Dendritic cell treated with granulocyte-macrophage colony-stimulating factor and Interleukin-4, amounts not matched to agents 40 ng/mL and 50 ng/mL, for 4 days (primary cell): ENCODE measurements at regions not wholly inside any gene's neighbourhood (a gene's known extent, or its start where the extent isn't known, plus 50 kb on each side); places are given as distances from the start of the nearest gene placed in this dataset.
"Not testable (repeated sequence)": the region's sequence is repeated elsewhere in the genome, so short reads cannot be mapped to it uniquely, and the experiment has no call there.

Source experiments
- H3K27ac Mint-ChIP-seq: one replicate; pipeline ENCODE4 v1.8.0; 2022; ENCODE audit warnings: mild to moderate bottlenecking, mixed read lengths
- H3K27me3 Mint-ChIP-seq: one replicate; pipeline ENCODE4 v1.8.0; 2022; ENCODE audit warnings: mild to moderate bottlenecking, mixed read lengths
- H3K36me3 Mint-ChIP-seq: one replicate; pipeline ENCODE4 v1.8.0; 2022; ENCODE audit warnings: low read depth, mixed read lengths
- H3K4me1 Mint-ChIP-seq: one replicate; pipeline ENCODE4 v1.8.0; 2022; ENCODE audit warnings: low read depth, mixed read lengths
- H3K4me3 Mint-ChIP-seq: one replicate; pipeline ENCODE4 v1.8.0; 2022; ENCODE audit warnings: mild to moderate bottlenecking, moderate library complexity, mixed read lengths
- H3K9me3 Mint-ChIP-seq: one replicate; pipeline ENCODE4 v1.8.0; 2022; ENCODE audit warnings: mixed read lengths
- intact Hi-C: fragments of 100-400 bp; cut with micrococcal nuclease; formaldehyde crosslinking; loops from one replicate; pipeline ENCODE4 v1.15.0; 2022

DNA sequence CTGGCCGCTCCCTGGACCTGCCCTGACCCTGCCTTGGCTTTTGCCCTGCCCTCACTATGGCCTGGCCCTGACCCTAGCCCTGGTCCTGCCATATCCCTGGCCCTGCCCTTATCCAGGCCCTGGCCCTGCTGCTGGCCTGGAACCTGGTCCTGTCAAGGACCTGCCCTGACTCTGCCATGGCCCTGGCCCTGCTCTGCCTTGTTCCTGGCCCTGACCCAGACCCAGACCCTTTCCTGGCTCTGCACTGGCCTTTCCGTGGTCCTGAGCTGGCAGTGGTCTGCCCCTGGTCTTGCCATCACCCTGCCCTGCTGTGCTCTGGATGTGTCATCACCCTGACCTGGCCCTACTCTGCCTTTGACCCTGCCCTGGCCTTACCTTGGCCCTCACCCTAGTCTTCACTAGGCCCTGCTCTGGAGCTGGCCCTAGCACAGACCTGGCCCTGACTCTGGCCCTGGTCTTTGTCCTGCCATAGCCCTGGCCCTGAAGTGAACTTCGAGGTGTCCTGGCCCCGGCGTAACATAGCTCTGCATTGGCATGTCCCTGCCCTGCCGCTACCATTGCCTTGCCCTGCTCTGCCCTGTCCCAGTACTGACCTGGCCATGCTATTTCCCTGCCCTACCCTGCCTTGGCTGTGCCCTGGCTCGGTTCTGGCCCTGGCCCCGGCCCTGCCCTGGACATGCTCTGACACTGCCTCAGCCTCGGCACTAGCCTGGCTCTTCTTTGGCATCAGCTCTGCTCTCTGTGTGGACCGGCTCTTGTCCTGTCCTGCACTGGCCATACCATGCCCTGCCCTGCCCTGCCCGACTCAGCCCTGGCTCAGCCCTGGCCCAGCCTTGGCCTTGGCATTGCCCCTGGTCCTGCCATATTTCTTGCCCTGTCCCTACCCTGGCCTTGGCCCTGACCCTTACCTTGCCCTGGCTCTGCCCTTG, 239.2 kb downstream of the GOLGA6L6 start:
- H3K27ac Mint-ChIP-seq, H3K4me3 Mint-ChIP-seq, H3K36me3 Mint-ChIP-seq, H3K27me3 Mint-ChIP-seq, intact Hi-C loops, H3K4me1 Mint-ChIP-seq: not testable (repeated sequence)
- H3K9me3 Mint-ChIP-seq: peaks cover 36% of the 10 kb centered on the region

DNA sequence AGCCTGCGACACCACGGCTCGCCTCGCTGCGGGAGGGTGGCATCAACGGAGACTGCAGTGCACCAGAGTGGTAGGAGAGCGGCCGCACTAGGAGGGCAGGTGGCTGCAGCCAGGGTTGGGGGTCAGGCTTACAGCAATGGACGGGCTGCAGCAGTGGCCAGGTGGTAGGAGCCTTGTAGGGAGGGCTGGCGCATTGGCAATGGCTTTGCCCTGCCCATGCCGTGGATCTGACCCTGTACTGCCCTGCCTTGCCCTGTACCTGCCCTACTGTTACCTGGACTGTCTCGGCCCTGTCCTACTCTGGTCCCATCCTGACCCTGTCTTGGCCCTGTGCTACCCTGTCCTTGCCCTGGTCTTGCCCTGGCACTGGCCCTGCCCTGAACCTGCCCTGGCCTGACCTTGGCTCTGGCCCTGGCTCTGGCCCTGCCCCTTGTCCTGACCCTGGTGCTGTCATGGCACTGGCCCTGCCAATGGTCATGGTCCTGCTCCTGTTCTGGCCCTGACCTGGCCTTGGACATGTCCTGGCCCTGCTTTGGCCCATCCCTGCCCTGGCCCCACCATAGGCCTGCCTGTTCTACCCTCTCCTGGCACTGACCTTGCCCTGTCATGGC, 240.0 kb downstream of the GOLGA6L6 start:
- H3K27ac Mint-ChIP-seq, H3K27me3 Mint-ChIP-seq, H3K36me3 Mint-ChIP-seq, H3K4me3 Mint-ChIP-seq, H3K4me1 Mint-ChIP-seq, intact Hi-C loops: not testable (repeated sequence)
- peaks cover 36% of the 10 kb centered on the region for H3K9me3 Mint-ChIP-seq

DNA sequence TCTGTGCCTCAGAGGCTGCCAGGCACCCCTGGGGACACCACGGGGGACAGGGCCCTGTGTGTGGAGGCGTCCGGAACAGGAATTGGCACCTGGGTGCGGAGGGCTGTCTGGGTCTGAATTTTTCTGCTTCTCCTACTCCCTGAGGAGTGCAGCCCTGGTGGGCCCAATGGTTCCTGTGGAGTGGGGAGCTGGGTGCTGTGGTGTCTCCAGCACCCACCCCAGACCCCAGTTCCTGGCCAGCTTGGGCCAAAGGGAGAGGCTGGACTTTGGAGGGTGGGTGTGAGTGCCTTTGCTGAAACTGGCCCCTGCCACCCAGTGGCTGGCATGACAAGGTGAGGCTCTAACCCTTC, 240.6 kb downstream of the GOLGA6L6 start:
- peaks cover 36% of the 10 kb centered on the region for H3K9me3 Mint-ChIP-seq
- H3K4me3 Mint-ChIP-seq, H3K4me1 Mint-ChIP-seq, H3K27me3 Mint-ChIP-seq, intact Hi-C loops, H3K27ac Mint-ChIP-seq, H3K36me3 Mint-ChIP-seq: not testable (repeated sequence)

DNA sequence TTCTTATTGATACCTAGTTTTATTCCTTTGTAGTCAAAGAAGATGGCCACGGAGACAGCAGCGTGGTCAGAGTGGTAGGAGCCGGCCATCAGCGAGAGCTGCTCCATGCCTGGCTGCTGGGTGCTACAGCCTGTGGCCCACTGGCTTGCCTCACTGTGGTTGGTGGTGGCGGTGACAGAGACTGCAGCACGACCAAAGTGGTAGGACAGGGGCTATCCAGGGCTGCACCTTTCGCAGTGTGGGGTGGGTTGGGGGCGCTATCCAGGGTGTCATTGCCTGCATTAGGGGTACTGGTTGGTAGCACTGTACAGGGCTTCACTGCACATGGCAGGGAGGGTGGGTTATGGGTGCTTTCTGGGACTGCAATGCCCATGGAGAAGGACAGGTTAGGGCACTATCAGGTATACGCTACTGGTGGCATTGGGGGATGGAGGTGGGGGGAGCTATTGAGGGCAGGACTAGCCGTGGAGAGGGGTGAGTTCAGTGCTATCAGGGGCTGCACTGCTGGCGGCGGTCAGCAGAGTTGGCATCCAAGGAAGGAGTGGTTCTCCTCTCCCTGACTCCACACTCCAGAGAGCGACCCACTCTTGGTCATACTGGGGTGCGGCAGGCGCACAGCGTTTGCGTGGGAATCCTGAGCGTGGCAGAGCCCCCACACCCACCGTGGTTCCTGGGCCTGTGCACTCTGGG, 241.1 kb downstream of the GOLGA6L6 start:
- H3K36me3 Mint-ChIP-seq, H3K27me3 Mint-ChIP-seq, H3K27ac Mint-ChIP-seq, H3K4me3 Mint-ChIP-seq, H3K4me1 Mint-ChIP-seq, intact Hi-C loops: not testable (repeated sequence)
- H3K9me3 Mint-ChIP-seq: peaks cover 38% of the 10 kb centered on the region

DNA sequence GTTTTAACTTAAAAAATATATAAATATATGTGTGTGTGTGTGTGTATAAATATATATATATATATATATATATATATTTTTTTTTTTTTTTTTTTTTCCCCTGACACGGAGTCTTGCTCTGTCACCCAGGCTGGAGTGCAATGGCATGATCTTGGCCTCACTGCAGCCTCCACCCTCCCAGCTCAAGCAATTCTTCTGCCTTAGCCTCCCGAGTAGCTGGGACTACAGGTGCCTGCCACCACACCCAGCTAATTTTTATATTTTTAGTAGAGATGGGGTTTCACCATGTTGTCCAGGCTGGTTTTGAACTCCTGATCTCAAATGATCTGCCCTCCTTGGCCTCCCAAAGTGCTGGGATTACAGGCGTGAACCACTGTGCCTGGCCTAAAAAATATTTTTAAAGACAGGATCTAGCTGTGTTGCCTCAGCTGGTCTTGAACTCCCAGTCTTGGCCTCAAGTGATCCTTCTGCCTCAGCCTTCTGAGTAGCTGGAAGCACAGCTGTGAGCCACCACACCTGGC, 243.9 kb downstream of the GOLGA6L6 start:
- H3K36me3 Mint-ChIP-seq, intact Hi-C loops, H3K27ac Mint-ChIP-seq, H3K4me1 Mint-ChIP-seq, H3K4me3 Mint-ChIP-seq, H3K27me3 Mint-ChIP-seq: not testable (repeated sequence)
- H3K9me3 Mint-ChIP-seq: peaks cover 25% of the 10 kb centered on the region

DNA sequence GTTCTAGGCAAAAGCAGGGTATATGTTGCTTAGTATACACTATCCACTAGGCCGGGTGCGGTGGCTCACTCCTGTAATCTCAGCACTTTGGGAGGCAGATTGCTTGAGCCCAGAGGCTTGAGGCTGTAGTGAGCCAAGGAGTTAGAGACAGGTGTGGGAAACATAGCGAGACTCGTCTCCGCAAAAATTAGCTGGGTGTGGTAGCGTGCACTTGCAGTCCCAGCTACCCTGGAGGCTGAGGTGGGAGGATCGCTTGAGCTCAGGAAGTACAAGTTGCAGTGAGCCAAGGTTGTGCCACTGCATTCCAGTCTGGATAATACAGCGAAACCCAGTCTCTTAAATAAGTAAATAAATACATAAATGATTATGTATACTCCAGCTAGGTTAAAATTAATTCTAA, 245.3 kb downstream of the GOLGA6L6 start:
- peaks cover 11% of the 10 kb centered on the region for H3K9me3 Mint-ChIP-seq
- intact Hi-C loops: not testable (repeated sequence)

DNA sequence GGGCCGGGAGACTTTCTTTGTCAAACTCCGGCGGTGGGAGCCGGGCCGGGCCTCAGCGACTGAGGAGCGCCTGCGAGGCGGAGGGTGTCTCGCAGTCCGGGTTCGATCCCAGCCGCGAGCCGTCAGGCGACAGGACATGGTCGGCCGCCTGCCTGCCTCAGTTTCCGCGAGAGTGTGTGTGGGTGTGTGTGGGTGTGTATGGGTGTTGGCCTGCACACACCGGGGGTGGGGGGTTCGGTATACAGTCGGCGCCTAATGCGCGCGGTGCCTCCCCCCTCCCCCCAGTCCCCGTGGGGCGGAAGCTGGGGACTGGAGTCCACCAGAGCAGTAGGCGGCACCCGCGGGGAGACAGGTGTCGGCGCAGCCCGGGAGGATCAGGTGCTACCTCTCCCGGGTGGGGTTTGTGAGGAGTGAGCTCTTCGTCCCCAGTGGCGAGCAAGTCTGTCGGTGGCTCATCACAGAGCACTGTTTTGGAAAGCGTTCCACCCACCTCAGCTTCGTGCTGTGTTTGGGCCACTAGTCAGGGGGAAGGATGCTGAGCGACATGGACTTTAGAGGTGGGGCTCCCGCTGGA, 246.3 kb downstream of the GOLGA6L6 start:
- H3K27ac Mint-ChIP-seq: no peak overlapping the region
- H3K27me3 Mint-ChIP-seq: no peaks in the 10 kb centered on the region
- H3K36me3 Mint-ChIP-seq: no peaks in the 10 kb centered on the region
- no peaks in the 10 kb centered on the region for H3K4me1 Mint-ChIP-seq
- H3K4me3 Mint-ChIP-seq: no peak overlapping the region
- peaks cover 7% of the 10 kb centered on the region for H3K9me3 Mint-ChIP-seq
- intact Hi-C loops: no loop called here

More for the DNA sequence above, 245.3 kb downstream of the GOLGA6L6 start:
- not testable (repeated sequence) for H3K36me3 Mint-ChIP-seq, H3K4me1 Mint-ChIP-seq, H3K27ac Mint-ChIP-seq, H3K4me3 Mint-ChIP-seq, H3K27me3 Mint-ChIP-seq

DNA sequence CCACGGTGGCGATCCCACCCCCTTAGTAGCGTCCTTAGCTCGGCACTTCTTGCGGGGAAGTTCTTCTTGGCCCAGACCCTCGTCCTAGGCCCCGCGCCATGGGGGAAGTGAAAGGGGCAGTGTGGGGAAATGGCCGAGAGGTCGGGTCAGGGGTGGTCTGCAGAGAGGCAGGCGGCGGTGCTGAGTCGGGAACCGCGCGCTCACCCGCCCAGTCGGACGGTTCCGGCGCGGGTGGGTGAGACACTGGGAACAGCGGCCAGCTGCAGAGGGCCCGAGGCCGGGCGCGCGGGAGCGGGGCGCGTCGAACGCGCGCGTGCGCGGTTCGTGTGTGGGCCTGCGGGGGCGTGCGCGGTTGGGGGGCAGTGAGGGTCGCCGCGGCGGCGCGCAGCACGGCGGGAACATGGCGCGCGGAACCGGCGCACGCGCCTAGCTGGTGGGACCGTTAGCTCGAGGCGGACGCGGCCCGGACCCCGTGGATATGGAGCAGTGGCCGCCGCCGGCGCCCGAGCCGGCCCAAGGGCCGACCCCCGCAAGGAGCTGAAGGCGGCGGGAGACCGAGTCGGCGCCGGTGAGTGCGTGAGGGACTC, 246.9 kb downstream of the GOLGA6L6 start:
- Mint-ChIP-seq H3K27ac (no peak overlapping the region), H3K9me3 (peaks cover 7% of the 10 kb centered on the region), H3K27me3 (no peaks in the 10 kb centered on the region), H3K4me1 (no peaks in the 10 kb centered on the region), H3K4me3 (no peak overlapping the region), H3K36me3 (no peaks in the 10 kb centered on the region)
- intact Hi-C loops: no loop called here

DNA sequence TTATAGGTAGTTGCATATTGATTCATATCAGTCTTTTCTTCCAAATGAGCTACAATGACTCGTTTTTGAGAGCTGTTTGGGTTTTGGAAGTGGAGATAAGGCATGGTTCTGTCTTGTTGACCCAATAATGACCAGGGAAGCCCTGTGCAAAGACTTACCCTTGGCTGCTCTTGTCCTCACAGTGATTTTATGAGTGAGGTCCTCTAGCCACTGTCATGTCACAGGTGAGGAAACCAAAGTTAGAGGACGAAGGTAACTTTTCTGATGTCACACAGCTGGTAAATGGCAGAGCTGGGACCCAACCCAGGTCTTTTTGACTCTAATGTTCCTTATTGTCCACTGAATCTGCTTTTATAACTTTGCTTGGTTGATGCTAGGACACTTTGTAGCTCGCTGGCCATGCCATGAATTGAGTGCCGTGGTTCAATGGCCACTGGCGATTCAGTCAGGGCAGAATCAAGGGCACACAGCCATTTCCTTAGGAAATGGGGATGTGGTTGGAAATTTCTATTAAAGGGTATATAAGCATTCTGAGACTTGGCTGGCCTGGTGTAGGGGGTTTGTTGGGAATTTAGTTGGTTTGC, 249.1 kb downstream of the GOLGA6L6 start:
- H3K27ac Mint-ChIP-seq, H3K36me3 Mint-ChIP-seq, H3K4me3 Mint-ChIP-seq, intact Hi-C loops, H3K9me3 Mint-ChIP-seq, H3K4me1 Mint-ChIP-seq, H3K27me3 Mint-ChIP-seq: not testable (repeated sequence)

DNA sequence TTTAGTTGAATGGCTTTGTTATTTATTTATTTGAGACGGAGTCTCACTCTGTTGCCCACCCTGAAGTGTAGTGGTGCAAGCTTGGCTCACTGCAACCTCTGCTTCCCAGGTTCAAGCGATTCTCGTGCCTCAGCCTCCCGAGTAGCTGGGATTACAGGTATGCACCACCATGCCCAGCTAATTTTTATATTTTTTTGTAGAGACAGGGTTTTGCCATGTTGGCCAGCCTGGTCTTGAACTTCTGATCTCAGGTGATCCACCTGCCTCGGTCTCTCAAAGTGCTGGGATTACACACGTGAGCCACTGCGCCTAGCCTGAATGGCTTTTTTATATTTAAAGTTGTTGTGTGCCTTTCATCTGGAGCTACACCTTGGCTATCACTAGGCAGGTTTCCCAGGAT, 250.0 kb downstream of the GOLGA6L6 start:
- H3K27ac Mint-ChIP-seq, H3K9me3 Mint-ChIP-seq, H3K27me3 Mint-ChIP-seq, H3K36me3 Mint-ChIP-seq, H3K4me1 Mint-ChIP-seq, intact Hi-C loops, H3K4me3 Mint-ChIP-seq: not testable (repeated sequence)

DNA sequence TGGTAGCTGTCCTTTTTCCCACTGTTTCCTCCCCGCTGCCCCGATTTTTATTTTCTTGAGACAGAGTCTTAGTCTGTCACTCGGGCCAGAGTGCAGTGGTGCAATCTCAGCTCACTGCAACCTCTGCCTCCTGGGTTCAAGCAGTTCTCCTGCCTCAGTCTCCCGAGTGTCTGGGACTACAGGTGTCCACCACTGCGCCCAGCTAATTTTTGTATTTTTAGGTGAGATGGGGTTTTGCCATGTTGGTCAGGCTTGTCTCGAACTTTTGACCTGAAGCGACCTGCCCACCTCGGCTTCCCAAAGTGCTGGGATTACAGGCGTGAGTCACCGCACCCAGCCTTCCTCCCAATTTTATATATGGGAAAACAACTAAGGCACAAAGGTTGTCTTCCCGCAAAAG, 251.0 kb downstream of the GOLGA6L6 start:
- H3K4me3 Mint-ChIP-seq, H3K4me1 Mint-ChIP-seq, H3K27me3 Mint-ChIP-seq, H3K27ac Mint-ChIP-seq, H3K9me3 Mint-ChIP-seq, H3K36me3 Mint-ChIP-seq, intact Hi-C loops: not testable (repeated sequence)

DNA sequence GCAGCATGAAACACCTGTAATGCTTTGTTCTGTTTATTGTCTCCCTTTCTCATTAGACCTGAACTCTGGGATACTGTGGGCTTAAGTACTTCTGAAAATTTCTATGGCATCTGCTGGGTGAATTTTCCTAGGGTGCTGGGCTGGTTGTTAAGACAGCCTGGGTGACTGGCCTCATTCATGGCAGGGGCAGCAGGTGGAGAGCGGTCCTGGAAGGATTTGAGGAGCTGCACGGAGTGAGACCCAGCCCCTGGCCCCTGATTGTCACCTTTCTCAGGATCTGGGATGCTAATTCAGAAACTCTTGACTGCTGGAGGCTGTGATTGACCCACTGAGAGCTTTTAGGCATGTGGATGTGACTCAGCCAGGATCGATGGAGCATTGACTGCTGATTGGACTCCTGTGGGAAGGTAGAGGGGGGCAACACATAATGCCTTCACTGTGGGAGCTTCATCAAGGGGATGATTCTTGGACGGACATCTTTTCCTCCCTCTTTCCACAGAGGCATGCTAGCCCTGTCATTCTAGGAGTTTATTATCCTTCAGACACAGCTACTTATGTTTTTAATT, 252.0 kb downstream of the GOLGA6L6 start:
- H3K4me3 Mint-ChIP-seq, H3K4me1 Mint-ChIP-seq, H3K9me3 Mint-ChIP-seq, H3K27ac Mint-ChIP-seq, intact Hi-C loops, H3K36me3 Mint-ChIP-seq, H3K27me3 Mint-ChIP-seq: not testable (repeated sequence)

DNA sequence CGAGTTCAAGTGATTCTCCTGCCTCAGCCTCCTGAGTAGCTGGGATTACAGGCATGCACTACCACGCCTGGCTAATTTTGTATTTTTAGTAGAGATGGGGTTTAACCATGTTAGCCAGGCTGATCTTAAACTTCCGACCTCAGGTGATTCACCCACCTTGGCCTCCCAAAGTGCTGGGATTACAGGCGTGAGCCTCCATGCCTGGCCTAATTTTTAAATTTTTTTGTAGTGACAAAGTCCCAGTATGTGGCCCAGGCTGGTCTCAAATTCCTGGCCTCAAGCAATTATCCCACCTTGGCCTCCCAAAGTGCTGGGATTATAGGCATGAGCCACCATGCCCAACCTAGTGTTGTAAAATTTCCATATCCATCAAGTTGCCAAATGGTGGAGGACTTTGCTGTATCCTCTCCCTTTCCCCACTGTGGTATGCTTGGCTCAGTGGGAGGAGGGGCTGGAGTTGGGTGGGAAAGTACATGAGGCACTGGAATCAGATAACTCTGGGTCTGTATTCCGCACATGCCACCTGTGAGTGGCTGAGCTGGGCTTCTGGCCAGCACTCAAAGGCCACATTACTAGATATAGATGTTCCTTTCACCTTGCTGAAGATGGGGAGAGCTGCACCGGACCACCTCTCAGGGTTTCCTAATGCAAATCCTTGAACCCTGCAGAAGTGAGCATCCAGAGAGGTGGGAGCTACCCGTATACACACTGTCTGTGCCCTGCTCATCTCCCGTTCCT, 252.6 kb downstream of the GOLGA6L6 start:
- H3K36me3 Mint-ChIP-seq, H3K27me3 Mint-ChIP-seq, H3K27ac Mint-ChIP-seq, H3K9me3 Mint-ChIP-seq, H3K4me3 Mint-ChIP-seq, intact Hi-C loops, H3K4me1 Mint-ChIP-seq: not testable (repeated sequence)
